ELF-1 (cell line): ENCODE measurements at regions not wholly inside any gene's neighbourhood (a gene's known extent, or its start where the extent isn't known, plus 50 kb on each side); places are given as distances from the start of the nearest gene placed in this dataset.
A peak's percentile ranks its signal among the peaks of the same experiment; 100 is the strongest.
"Not testable (repeated sequence)": the region's sequence is repeated elsewhere in the genome, so short reads cannot be mapped to it uniquely, and the experiment has no call there.

Experiments
- DNase-seq: peaks from one replicate; pipeline ENCODE4 v3.0.0-alpha.2; 2016; ENCODE audit warnings: low read depth, low spot score

DNA sequence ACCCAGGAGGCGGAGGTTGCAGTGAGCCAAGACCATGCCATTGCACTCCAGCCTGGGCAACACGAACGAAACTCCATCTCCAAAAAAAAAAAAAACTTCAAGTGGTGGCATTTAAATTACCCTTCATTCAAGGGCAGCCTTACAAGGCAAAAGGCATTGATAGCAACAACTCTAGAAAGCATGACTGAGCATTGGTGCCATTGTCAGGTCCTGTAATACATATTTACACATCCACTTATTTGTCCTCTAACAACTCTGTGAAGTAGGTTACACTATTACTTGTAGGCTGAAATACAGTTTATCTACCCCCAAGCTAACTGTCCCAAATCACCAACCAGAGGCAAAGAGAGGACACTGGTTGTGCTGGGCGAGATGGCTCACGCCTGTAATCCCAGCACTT, 52.7 kb upstream of the LARP1 start:
- DNase-seq: no peak

- not testable (repeated sequence) for DNase-seq
These were observed 53.5 kb upstream of the LARP1 start for GRCh38 chr5:154701725-154702124.

DNA sequence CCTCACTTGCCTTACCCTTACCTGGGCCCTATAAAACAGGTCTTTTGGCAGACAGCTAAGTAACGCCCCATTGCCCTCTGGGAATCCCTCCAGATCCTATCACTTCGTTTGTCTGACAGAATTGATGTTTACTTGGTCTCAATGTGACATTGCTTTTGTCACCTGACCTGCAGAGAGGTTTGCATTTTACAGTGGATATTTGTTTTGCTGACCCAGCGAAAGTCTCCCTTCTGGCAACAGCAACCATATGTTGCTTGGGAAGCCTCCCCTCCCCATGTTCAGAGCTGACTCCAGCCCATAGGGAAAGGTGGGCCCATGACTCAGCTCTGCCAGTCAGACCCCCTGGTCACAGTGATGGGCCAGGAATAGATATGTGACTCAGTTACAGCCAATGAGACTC, 54.0 kb upstream of the LARP1 start:
- peak; percentile 47 for DNase-seq

GRCh38 chr5:154700289-154700928, 54.8 kb upstream of the LARP1 start:
- not testable (repeated sequence) for DNase-seq

GRCh38 chr5:154698763-154699162, 56.4 kb upstream of the LARP1 start:
- DNase-seq: peak; percentile 30

DNA sequence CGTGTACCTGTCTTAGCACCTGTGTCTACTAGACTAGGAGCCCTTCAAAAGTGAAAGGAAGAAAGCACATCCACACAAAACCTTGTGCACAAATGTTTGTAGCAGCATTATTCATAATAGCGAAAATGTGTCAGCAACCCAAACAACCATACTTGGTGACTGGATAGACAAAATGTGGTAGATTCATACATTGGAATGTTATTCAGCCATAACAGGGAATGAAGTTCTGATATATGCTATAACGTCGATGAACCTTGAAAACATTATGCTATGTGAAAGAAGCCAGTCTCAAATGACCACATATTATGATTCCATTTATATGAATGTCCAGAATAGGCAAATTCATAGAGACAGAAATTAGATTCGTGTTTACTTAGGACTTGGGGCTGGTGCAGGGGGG, 57.8 kb upstream of the LARP1 start:
- no peak for DNase-seq

DNA sequence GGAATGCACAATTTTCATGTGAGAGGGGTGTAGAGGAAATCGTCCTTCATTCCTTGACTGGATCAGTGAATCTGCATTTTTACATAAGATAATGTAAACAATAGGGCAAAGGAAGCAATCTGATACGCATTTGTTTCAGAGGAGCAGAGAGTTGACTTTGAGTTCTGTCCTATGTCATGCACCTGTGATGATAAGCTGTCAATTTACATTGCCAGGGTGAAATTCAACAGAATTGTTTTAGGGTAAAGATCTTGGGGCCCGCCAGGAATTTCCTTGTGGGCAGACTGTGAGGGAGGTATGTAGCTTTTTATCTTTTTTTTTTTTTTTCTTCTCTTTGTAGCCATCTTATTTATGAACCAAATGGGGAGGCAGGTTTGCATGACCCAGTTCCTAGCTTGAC, 58.3 kb upstream of the LARP1 start:
- DNase-seq: no peak

GRCh38 chr5:154694159-154694558, 61.0 kb upstream of the LARP1 start:
- no peak for DNase-seq

- peak; percentile 56 for DNase-seq
These were observed 64.7 kb upstream of the LARP1 start for GRCh38 chr5:154690488-154690887.

GRCh38 chr5:154686490-154686889, 68.7 kb upstream of the LARP1 start:
- DNase-seq: no peak

DNA sequence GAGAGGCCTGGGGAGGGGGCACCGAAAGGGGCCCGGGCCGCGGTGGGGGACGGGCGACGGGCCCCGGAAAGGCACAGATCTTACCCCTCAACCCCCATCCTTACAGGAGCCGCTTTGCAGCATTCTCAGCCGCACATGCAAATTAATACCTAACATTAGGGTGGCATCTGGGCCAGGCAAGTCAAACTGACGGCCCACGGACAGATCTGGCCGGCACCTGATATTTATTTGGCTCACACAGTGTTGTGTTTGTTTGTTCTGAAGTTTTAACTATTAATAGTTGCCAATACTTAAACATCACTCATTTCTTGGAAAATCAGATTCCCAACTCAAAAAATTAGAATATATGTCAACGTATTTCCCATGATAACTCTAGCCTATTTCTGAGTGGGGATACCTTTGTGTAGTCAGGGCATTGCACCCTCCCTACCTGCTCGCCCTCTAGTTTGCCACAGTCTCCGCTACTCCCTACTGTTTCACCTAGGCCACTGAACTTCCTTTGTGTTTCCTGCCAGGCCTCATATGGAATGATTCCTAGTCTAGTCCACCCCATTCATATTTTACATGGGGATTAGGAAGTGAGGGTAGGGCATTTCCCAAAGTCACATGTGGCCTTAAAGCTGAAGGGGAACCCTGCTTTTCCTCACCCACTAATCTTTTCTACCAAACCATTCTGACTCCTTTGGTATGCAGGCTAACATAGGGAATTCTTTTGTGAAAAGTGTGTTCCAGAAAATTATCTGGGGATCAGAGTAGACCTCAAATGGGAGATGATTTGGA, 71.9 kb upstream of the LARP1 start:
- DNase-seq: no peak

DNA sequence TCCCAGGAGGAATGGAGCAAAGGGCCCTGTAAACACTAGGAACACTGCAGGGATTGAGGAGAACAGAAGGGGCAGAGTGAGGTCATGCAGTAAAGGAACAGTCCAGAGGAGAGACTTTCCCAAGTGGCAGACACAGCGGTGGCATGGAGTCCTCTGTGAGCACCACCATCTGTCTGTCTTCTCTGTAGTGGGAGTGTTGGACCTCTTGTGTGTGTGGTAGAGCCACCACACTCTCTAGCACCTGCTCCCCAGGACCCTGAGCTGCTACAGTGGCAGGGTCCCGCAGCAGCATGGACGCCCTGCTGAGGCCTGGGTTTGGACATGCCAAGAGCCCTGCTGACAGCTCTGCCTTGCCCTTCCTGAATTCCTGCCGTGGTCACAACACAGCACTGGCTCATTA, 75.7 kb upstream of the LARP1 start:
- DNase-seq: no peak

- no peak for DNase-seq
These were observed 77.3 kb upstream of the LARP1 start for GRCh38 chr5:154677921-154678320.

DNA sequence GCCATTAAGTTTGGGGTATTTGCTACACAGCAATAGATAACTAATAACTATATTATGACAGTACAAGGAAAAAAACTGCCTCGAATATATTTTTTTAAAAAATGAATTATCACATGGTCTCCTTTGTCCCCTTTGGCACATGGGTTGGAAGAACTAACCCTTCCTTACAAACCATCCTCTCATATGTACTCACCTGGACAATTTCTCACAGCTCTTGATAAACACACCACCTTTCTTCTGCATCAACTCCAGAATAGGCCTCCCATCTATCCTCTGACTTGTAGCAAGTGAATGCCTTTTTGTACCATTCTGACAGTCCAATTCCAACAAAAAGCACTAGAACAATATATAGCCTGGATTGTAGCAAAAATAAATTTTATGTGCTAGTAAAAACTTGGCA, 78.7 kb upstream of the LARP1 start:
- no peak for DNase-seq

- DNase-seq: no peak
These were observed 81.1 kb upstream of the LARP1 start for GRCh38 chr5:154674029-154674428.

- no peak for DNase-seq
These were observed 81.7 kb upstream of the LARP1 start for GRCh38 chr5:154673506-154673905.

GRCh38 chr5:154669913-154670312, 85.3 kb upstream of the LARP1 start:
- not testable (repeated sequence) for DNase-seq

DNA sequence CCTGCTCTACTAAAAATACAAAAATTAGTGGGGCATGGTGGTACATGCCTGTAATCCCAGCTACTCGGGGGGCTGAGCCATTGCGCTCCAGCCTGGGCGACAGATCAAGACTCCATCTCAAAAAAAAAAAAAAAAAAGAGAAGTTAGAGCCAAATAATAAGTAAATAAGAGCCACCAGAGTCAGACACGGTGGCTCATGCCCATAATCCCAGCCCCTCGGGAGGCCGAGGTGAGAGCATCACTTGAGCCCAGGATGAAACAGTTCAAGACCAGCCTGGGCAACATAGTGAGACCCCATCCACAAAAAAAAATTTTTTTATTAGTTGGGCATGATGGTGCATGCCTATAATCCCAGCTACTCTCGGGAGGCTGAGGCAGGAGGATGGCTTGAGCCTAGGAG, 85.8 kb upstream of the LARP1 start:
- no peak for DNase-seq

DNA sequence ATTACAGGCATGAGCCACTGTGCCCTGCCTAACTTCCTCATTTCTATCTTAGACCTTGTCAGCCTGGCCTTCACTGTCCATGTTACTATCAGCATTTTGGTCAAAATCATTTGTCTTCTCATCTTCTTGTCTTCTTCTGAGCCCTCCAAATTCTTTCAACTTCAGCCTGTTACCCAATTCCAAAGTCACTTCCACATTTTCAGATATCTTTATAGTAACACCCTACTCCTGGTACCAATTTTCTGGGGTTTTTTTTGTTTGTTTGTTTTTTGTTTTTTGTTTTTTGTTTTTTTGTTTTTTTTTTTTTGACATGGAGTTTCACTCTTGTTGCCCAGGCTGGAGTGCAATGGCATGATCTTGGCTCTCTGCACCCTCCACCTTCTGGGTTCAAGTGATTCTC, 90.3 kb upstream of the LARP1 start:
- DNase-seq: no peak

GRCh38 chr5:154663424-154663823, 91.8 kb upstream of the LARP1 start:
- no peak for DNase-seq

DNA sequence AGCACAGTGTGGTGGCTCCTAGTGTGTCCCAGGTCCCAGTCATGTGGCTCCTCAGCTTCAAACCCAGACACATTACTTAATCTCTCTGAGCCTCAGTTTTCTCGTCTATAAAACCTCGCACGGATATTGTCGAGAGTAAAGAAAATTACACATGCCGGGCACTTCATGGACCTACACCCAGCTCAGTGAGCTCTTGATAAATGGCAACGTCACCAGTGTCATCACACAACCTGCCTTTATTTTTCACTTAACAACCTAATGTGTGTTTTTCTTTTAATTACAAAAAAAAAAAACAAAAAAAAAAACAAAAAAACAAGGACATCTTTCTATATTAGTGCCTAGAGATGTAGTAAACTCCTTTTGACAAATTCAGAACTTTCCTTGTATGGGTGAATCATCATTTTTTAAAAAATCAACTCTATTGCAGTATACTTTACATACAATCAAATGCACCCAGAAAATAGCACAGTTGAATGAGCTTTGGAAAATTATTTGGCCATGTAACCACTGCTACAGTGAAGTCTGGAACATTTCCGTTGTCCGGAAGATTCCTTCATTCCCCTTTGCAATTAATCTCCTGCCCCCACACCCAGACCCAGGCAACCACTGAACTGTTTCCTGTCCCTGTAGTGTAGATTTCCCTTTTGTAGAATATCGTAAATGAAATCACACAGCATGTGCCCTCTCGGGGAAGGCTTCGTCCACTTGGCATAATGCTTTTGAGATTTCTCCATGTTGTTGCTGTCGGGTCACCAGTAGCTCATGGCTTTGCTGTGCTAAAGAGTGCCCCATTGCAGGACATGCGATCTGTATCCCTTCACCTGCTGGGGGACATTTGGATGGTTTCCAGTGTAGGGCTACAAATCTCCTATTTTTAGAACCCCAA, 100.4 kb upstream of the LARP1 start:
- no peak for DNase-seq

DNA sequence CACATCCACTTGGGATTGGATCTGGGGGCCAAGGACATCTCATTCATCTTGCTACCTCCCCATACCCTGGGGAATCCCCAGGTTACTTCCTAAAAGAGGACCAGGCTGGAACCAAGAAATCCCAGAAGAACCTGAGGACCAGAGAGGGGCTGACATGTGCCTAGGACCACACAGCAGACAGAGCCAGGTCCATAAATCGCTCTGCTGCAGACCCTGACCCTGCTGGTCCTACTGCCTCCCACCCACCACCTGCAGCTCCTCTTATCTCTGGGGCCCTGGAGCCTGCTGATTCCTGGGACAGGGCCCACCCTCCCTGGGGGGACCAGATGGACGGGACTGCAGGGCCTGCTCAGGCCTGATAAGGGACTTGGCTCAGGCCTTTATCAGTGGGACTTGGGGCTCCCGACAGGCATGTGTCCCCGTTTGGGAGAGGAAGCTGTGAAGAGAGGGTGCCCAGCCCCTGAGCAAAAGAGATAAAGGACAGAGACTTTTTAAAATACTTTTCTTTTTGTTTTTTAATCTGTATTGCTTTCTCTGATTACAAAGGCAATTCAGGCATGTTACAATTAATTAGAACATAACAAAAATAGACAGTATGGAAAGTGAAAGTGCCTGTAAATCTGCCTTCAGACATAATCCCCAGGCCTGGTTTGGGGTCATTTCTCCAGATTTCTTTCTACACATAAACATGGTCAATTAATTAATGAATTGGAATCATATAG, 101.3 kb upstream of the LARP1 start:
- DNase-seq: peak; percentile 34
